ENCODE measurements at regions not wholly inside any gene's neighbourhood (a gene's known extent, or its start where the extent isn't known, plus 50 kb on each side); places are given as distances from the start of the nearest gene placed in this dataset.

- H3K36me3 ChIP-seq (ENCODE audit: insufficient read depth, low read length): no peaks in the 10 kb centered on the region
- H3K27me3 ChIP-seq (ENCODE audit: insufficient read depth, low read length): no peaks in the 10 kb centered on the region
- H3K9ac ChIP-seq (ENCODE audit: low read depth, low read length): no peak overlapping the region
- H3K4me1 ChIP-seq (ENCODE audit: insufficient read depth, low read length): no peaks in the 10 kb centered on the region
- no peak overlapping the region for H3K27ac ChIP-seq (ENCODE audit: low read depth, low read length)
- H3K4me3 ChIP-seq (ENCODE audit: low read length): no peak overlapping the region
- H3K9me3 ChIP-seq (ENCODE audit: insufficient read depth, low read depth, low read length): no peaks in the 10 kb centered on the region
- WGBS: 85% methylated on average over 4 of the region's 5 CpGs
These were observed 139.9 kb upstream of the OTUD4 start for GRCh38 chr4:145320294-145320693.

GRCh38 chr4:145319751-145320150 lies 139.4 kb upstream of the OTUD4 start:
- Histone ChIP-seq H3K9me3 (ENCODE audit: insufficient read depth, low read depth, low read length) (no peaks in the 10 kb centered on the region), H3K27me3 (ENCODE audit: insufficient read depth, low read length) (no peaks in the 10 kb centered on the region), H3K4me1 (ENCODE audit: insufficient read depth, low read length) (no peaks in the 10 kb centered on the region), H3K4me3 (ENCODE audit: low read length) (no peak overlapping the region), H3K36me3 (ENCODE audit: insufficient read depth, low read length) (no peaks in the 10 kb centered on the region), H3K27ac (ENCODE audit: low read depth, low read length) (no peak overlapping the region), H3K9ac (ENCODE audit: low read depth, low read length) (no peak overlapping the region)
- WGBS: 85% methylated on average over 2 of the region's 2 CpGs

GRCh38 chr4:145316897-145317574 lies 136.6 kb upstream of the OTUD4 start:
- H3K4me3 ChIP-seq (ENCODE audit: low read length): no peak overlapping the region
- 94% methylated on average over 2 of the region's 2 CpGs for WGBS

GRCh38 chr4:145315811-145316225 lies 135.4 kb upstream of the OTUD4 start:
- no peak overlapping the region for H3K9ac ChIP-seq (ENCODE audit: low read depth, low read length)
- H3K27me3 ChIP-seq (ENCODE audit: insufficient read depth, low read length): no peaks in the 10 kb centered on the region
- peaks cover 8% of the 10 kb centered on the region; the same call in 1 of the 2 replicates for H3K4me1 ChIP-seq (ENCODE audit: insufficient read depth, low read length)
- H3K4me3 ChIP-seq (ENCODE audit: low read length): no peak overlapping the region
- no peak overlapping the region for H3K27ac ChIP-seq (ENCODE audit: low read depth, low read length)
- no peaks in the 10 kb centered on the region for H3K9me3 ChIP-seq (ENCODE audit: insufficient read depth, low read depth, low read length)
- no peaks in the 10 kb centered on the region for H3K36me3 ChIP-seq (ENCODE audit: insufficient read depth, low read length)

More at GRCh38 chr4:145316897-145317574, 136.6 kb upstream of the OTUD4 start:
- Histone ChIP-seq H3K27me3 (ENCODE audit: insufficient read depth, low read length) (no peaks in the 10 kb centered on the region), H3K9ac (ENCODE audit: low read depth, low read length) (no peak overlapping the region), H3K36me3 (ENCODE audit: insufficient read depth, low read length) (no peaks in the 10 kb centered on the region), H3K27ac (ENCODE audit: low read depth, low read length) (no peak overlapping the region), H3K9me3 (ENCODE audit: insufficient read depth, low read depth, low read length) (no peaks in the 10 kb centered on the region), H3K4me1 (ENCODE audit: insufficient read depth, low read length) (no peaks in the 10 kb centered on the region)

GRCh38 chr4:145308598-145308997 lies 128.2 kb upstream of the OTUD4 start:
- Histone ChIP-seq H3K9me3 (ENCODE audit: insufficient read depth, low read depth, low read length) (no peaks in the 10 kb centered on the region), H3K9ac (ENCODE audit: low read depth, low read length) (no peak overlapping the region), H3K27ac (ENCODE audit: low read depth, low read length) (no peak overlapping the region), H3K27me3 (ENCODE audit: insufficient read depth, low read length) (no peaks in the 10 kb centered on the region), H3K36me3 (ENCODE audit: insufficient read depth, low read length) (no peaks in the 10 kb centered on the region), H3K4me3 (ENCODE audit: low read length) (no peak overlapping the region), H3K4me1 (ENCODE audit: insufficient read depth, low read length) (peaks cover 8% of the 10 kb centered on the region; the same call in 1 of the 2 replicates)
- 72% methylated on average over 3 of the region's 3 CpGs for WGBS

- 97% methylated on average over 3 of the region's 4 CpGs for WGBS
- Histone ChIP-seq H3K27me3 (ENCODE audit: insufficient read depth, low read length) (no peaks in the 10 kb centered on the region), H3K36me3 (ENCODE audit: insufficient read depth, low read length) (no peaks in the 10 kb centered on the region), H3K27ac (ENCODE audit: low read depth, low read length) (no peak overlapping the region), H3K4me1 (ENCODE audit: insufficient read depth, low read length) (peaks cover 8% of the 10 kb centered on the region; the same call in 1 of the 2 replicates), H3K4me3 (ENCODE audit: low read length) (no peak overlapping the region), H3K9ac (ENCODE audit: low read depth, low read length) (no peak overlapping the region), H3K9me3 (ENCODE audit: insufficient read depth, low read depth, low read length) (no peaks in the 10 kb centered on the region)
These were observed 127.5 kb upstream of the OTUD4 start for GRCh38 chr4:145307763-145308430.

- Histone ChIP-seq H3K4me1 (ENCODE audit: insufficient read depth, low read length) (peaks cover 8% of the 10 kb centered on the region; the same call in 1 of the 2 replicates), H3K9me3 (ENCODE audit: insufficient read depth, low read depth, low read length) (no peaks in the 10 kb centered on the region), H3K4me3 (ENCODE audit: low read length) (no peak overlapping the region), H3K27me3 (ENCODE audit: insufficient read depth, low read length) (no peaks in the 10 kb centered on the region), H3K36me3 (ENCODE audit: insufficient read depth, low read length) (no peaks in the 10 kb centered on the region), H3K9ac (ENCODE audit: low read depth, low read length) (no peak overlapping the region), H3K27ac (ENCODE audit: low read depth, low read length) (no peak overlapping the region)
- 91% methylated on average over 1 of the region's 1 CpG for WGBS
These were observed 126.7 kb upstream of the OTUD4 start for GRCh38 chr4:145307120-145307519.

- H3K27me3 ChIP-seq (ENCODE audit: insufficient read depth, low read length): no peaks in the 10 kb centered on the region
- H3K4me1 ChIP-seq (ENCODE audit: insufficient read depth, low read length): no peaks in the 10 kb centered on the region
- no peak overlapping the region for H3K4me3 ChIP-seq (ENCODE audit: low read length)
- H3K36me3 ChIP-seq (ENCODE audit: insufficient read depth, low read length): no peaks in the 10 kb centered on the region
- H3K9ac ChIP-seq (ENCODE audit: low read depth, low read length): no peak overlapping the region
- 90% methylated on average over 3 of the region's 3 CpGs for WGBS
- no peaks in the 10 kb centered on the region for H3K9me3 ChIP-seq (ENCODE audit: insufficient read depth, low read depth, low read length)
- H3K27ac ChIP-seq (ENCODE audit: low read depth, low read length): no peak overlapping the region
These were observed 122.3 kb upstream of the OTUD4 start for GRCh38 chr4:145302725-145303124.

- no peak overlapping the region for H3K9ac ChIP-seq (ENCODE audit: low read depth, low read length)
- H3K9me3 ChIP-seq (ENCODE audit: insufficient read depth, low read depth, low read length): no peaks in the 10 kb centered on the region
- 95% methylated on average over 4 of the region's 4 CpGs for WGBS
- H3K27ac ChIP-seq (ENCODE audit: low read depth, low read length): no peak overlapping the region
- no peaks in the 10 kb centered on the region for H3K27me3 ChIP-seq (ENCODE audit: insufficient read depth, low read length)
- no peaks in the 10 kb centered on the region for H3K36me3 ChIP-seq (ENCODE audit: insufficient read depth, low read length)
- no peak overlapping the region for H3K4me3 ChIP-seq (ENCODE audit: low read length)
- H3K4me1 ChIP-seq (ENCODE audit: insufficient read depth, low read length): no peaks in the 10 kb centered on the region
These were observed 121.1 kb upstream of the OTUD4 start for GRCh38 chr4:145301386-145302080.

- H3K9me3 ChIP-seq (ENCODE audit: insufficient read depth, low read depth, low read length): no peaks in the 10 kb centered on the region
- H3K27ac ChIP-seq (ENCODE audit: low read depth, low read length): no peak overlapping the region
- no peaks in the 10 kb centered on the region for H3K36me3 ChIP-seq (ENCODE audit: insufficient read depth, low read length)
- no peaks in the 10 kb centered on the region for H3K27me3 ChIP-seq (ENCODE audit: insufficient read depth, low read length)
- H3K9ac ChIP-seq (ENCODE audit: low read depth, low read length): no peak overlapping the region
- no peaks in the 10 kb centered on the region for H3K4me1 ChIP-seq (ENCODE audit: insufficient read depth, low read length)
- no peak overlapping the region for H3K4me3 ChIP-seq (ENCODE audit: low read length)
- WGBS: 86% methylated on average over 5 of the region's 5 CpGs
These were observed 119.1 kb upstream of the OTUD4 start for GRCh38 chr4:145299380-145300076.

- 90% methylated on average over 2 of the region's 2 CpGs for WGBS
- H3K36me3 ChIP-seq (ENCODE audit: insufficient read depth, low read length): no peaks in the 10 kb centered on the region
- H3K9me3 ChIP-seq (ENCODE audit: insufficient read depth, low read depth, low read length): no peaks in the 10 kb centered on the region
- H3K27me3 ChIP-seq (ENCODE audit: insufficient read depth, low read length): no peaks in the 10 kb centered on the region
- H3K4me1 ChIP-seq (ENCODE audit: insufficient read depth, low read length): no peaks in the 10 kb centered on the region
- no peak overlapping the region for H3K4me3 ChIP-seq (ENCODE audit: low read length)
- no peak overlapping the region for H3K27ac ChIP-seq (ENCODE audit: low read depth, low read length)
- no peak overlapping the region for H3K9ac ChIP-seq (ENCODE audit: low read depth, low read length)
These were observed 118.5 kb upstream of the OTUD4 start for GRCh38 chr4:145298885-145299284.

Measured in HUES64 (cell line).